22Rv1 (cell line): ENCODE measurements at regions not wholly inside any gene's neighbourhood (a gene's known extent, or its start where the extent isn't known, plus 50 kb on each side); places are given as distances from the start of the nearest gene placed in this dataset.

Source experiments
- CTCF ChIP-seq: fragments of 450-650 bp; IDR thresholded peaks from 2 replicates; pipeline ENCODE4 v1.5.1; 2017; ENCODE audit warnings: mild to moderate bottlenecking
- ZFX ChIP-seq: fragments of 450-650 bp; IDR thresholded peaks from 2 replicates; pipeline ENCODE4 v1.6.1; 2017; ENCODE audit warnings: antibody characterized with exemption, borderline replicate concordance

- TF ChIP-seq CTCF (no peak), ZFX (no peak)
These were observed 180.4 kb downstream of the SUCNR1 start for GRCh38 chr3:152053866-152054265.
